GM21619 (cell line): ENCODE measurements at regions not wholly inside any gene's neighbourhood (a gene's known extent, or its start where the extent isn't known, plus 50 kb on each side); places are given as distances from the start of the nearest gene placed in this dataset.

Source experiments
- ATAC-seq: cut with Tn5 transposase; IDR thresholded peaks from one replicate; pipeline ENCODE4 v1.9.1; 2021; ENCODE audit not compliant: unreplicated experiment

DNA sequence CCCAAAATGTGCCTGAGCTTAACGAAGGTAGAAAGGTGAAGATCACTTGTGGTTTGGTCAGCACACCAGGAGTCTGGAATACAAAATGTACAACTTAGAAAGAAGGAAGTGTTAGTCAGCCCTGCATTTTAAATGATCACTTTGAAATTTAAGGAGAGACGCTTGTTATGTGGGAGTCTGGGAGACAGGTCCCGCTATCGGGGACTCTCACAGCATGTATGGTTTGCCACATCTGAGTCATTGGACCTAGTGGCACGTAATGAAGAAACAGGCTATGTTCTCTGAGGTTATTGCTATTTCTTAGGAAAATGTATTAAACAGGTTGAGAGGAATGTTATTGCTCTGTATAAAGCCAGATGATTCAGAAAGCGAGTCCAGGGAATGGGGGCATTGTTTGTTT is 2362.5 kb upstream of the WWC1 start:
- no peak for ATAC-seq

DNA sequence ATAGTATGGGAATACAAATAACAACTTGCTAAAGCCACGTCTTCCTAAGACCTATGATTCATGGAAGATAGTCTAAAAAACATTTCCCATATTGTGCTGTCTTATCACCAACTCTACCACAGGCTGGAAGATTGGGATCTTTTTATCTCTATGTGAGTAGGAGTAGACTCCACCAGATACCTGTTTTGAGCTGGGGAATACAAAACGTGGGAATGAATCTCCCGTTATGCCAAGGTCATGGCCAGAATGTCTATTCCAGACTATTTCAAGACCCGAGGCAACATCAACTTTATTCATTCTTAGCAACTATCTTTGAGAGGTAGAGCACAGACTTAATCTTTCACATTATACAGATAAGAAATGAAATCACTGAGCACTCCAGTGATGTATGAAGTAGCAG is 2350.9 kb upstream of the WWC1 start:
- ATAC-seq = no peak

DNA sequence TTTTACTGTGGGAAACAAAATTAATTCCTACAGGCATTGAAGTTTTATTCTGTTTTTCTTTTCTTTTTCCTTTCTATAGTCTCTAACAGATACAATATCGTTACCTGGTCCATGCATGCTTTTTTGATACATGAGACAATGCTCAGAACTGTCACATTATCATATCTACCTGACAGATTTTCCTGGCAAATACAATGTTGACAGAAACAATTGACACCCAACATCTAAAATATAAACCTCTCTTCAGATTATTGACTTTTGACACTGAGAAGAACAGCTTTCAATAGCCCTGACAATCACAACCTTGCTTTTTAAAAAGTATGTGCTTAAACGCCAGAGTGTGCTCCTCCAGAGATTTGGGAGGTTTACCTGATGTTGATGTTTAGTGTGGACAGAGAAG is 2334.6 kb upstream of the WWC1 start:
- no peak for ATAC-seq

DNA sequence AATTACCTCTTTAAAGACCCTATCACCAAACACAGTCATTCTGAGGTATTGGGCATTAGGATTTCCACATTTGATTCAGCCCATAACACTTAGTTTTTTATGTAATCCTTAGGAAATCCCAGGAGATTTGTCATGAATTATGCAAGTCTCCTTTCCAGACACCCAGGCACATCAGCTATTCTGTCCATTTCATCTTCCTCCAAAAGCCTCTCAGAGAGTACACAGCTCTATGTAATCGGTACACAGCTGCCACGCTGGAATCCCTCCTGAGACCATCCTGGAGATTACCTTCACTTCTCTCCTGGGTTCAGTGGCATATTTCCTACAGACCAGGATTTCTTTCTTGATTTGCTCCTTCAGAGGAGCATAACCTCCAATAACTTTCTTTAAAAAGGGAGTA is 2309.8 kb upstream of the WWC1 start:
- no peak for ATAC-seq

DNA sequence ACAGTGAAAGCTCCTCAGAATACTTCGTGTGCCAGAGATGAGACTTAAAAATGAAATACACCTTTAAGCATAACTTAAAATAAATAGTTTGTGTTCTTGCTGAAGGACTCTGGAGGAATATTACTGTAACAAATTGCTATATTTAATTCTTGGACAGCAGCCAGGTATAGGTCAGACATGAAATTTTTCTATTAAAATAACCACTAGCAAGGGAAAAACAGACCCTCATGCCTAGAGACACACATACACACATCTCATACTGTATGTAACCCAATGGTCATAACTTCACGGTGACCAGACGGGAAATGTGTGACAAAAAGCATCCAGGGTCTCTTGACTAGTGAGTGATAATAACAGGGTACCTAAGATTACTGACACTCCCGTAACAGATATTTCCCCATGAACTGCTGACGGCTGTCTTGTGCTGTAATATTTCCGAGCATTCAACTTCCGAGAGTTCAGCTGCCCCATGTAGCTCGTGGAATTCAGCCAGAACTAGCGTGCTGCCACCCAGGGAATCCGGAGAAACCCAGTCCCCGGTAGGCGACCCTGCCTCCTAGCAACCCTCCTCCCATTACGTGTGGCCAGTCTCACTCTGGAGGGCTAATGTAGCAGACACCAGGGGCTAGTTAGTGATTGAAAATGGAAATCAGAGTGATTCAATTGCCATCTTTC is 2295.1 kb upstream of the WWC1 start:
- ATAC-seq = no peak

DNA sequence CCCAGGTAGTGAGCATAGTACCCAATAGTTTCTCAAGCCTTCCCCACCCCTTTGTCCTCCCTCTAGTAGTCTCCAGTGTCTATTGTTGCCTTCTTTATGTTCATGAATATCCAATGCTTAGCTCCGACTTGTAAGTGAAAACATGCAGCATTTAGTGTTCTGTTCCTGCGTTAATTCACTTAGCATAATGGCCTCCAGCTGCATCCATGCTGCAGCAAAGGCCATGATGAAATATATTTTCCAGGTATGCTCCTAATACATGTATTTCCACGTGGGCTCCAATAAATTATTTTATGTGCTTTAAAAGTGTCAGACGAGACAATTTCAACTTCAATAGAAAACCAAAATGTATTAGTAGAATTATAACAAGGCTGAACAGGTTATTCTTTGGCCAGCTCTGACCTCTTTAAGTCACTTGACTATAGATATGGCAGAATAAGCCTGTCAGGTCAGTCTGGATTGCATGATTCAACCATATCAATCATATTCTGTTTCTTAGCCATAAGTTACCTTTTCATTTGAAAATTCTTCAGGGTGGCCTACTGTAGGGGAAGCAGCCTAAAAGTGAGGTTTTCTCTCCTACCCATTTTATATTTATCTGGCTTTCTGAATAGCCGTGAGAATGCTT is 2291.6 kb upstream of the WWC1 start:
- no peak for ATAC-seq

DNA sequence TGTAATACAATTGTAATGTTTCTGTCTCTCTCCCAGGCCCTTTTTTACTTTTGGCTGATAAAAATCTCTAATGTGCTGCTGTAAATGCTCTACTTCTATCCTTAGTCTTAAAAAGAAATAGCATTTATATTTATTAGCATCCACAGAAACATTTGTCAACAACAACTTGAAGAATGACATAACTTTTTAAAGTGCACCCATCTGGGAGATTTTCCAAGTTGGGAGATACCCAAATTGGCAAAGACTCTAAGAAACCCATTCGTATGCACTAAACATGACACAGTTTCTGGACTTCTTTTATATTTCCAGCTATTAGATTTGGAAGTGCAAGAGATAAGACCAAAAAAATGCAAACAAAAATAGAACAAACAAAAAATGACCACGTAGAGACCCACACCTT is 2287.4 kb upstream of the WWC1 start:
- no peak for ATAC-seq

DNA sequence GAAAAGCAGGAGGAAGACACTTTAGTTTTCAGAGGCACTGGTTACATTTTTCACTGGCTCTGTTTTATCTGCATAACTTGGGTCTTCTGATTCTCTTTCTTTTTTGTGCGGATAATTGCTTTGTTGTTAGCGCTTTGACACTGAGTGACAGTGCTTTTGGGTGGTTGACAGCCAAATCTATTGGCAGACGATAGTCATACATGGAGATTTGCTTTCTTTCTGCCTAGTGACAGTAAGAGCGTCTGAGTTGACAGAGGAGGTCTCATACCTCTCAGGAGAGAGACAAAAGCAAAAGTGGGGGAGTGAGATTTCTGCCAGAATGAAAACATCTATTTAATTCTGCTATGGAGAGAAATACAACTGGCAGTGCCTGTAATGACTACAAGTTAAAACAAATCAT is 2278.0 kb upstream of the WWC1 start:
- ATAC-seq = no peak

DNA sequence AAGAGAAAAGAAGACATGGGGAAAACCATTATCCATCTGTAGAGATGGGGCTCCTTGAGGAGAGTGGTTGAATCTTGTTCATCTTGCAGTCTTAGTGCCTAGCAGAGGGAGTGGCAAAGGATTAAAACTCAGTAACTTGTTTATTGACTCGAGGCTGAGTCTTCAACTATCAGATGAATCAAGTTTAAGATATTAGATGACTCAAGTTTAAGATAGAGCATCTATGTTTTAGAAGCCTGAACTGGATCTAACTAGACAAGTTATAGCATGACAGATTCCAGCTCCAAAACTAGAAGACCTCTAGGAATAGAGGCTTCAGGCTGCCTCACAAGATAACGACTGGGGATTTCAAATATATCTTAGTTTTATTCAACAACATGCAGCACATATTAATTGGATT is 2277.2 kb upstream of the WWC1 start:
- no peak for ATAC-seq

DNA sequence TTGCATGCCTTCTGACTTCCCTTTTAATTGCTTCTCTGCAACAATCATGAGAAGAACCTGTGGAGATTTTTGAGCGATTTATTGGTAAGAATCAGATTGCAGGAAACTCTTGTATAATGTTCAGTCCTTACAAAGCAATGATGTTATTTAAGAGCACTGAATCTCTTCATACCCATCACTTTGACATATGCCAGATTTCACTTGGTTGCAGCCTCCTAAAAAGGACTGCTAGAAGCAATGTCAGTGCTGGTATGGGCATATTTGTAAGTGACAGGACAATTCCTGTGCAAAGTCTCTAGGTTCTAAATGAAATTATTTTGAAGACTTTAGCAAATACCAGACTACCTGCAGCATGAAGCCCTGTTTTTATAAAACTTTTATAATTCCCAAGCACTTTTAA is 2272.7 kb upstream of the WWC1 start:
- no peak for ATAC-seq

DNA sequence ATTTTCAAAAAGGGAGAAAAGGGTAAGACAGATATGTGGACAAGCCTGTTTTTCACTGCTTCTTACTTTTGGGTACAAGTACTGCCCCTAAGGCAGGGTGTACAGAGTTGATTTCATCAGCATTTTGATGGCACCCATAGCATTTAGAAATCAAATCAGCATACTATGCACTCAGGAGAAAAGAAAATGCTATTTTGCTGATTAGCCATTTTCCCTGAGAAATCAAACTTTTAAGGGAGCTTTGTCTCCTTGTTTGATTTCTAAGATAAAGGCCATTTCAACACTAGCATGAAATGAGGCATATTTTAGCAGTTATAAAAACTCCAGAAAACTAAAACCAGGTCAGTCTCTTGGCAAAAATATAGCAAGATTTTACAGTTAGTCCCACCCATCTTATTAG is 2269.4 kb upstream of the WWC1 start:
- no peak for ATAC-seq

DNA sequence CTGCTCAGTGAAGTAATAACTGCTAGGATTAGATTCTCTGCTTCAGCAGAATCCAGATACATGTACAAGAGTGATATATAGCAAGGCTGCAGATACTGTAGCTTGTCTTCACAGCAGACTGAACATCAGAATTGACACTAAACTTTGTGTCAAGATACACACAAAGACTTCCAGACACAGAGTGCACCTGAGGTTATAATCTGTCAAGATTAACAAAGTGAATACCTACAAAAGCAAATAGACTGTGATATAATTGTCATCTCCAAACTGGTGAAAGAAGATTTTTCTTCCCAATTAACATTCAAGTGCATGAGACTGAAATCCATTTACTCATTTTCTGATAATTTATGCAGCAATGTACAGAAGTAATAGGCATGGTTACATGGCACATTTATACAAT is 2266.5 kb upstream of the WWC1 start:
- no peak for ATAC-seq

DNA sequence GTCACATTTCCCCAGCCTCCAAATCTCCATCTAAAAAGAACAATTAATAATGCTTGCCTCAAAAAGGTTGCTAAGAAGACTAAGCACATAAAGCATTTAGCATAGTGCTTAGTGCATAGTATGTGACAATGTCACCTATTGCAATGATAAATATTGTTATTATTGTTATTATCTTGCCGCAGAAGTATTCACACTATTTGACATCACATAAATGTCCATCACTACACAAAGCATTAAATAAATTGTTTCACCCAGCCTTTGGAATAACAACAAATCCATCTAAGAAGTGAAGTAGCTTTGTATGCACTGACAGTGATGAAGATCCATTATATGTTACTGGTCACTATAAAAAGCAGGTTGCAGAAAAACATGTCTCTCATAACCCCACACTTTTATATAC is 2263.9 kb upstream of the WWC1 start:
- ATAC-seq = no peak

DNA sequence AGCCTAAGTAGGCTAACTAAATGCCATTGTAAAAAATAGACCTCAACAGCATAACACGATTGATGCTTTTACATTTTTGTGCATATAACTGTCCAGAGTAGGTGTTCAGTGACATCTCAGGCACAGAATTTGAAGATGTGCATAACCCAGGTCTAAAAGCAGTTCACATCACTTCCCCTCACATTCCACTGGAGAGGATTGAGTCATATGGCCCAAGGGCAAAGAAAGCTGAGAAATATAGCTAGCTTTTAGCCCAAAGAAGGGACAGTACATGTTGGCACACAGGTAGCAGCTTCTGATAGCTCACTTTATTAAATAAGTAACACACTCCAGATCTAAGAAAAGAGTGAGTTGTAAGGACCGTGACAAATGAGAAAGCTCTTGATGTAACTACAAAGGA is 2259.5 kb upstream of the WWC1 start:
- ATAC-seq = no peak

DNA sequence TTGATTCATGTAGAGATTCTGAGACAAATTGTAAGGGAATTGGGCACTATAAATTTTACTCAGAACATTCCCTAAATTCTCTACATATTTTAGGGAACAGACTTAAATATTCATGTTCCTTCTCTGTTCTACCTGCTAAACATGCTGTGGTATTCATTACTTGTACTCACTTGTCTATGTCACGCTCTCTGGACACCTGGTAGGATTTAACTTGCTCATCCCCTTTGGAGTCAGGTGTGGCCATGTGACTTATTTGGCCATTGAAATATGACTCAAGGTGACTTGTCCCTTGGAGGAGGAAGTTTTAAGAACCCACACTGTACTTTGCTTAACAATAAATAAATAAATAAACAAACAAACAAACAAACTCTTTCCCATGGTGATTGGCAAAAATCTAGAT is 2258.8 kb upstream of the WWC1 start:
- no peak for ATAC-seq

DNA sequence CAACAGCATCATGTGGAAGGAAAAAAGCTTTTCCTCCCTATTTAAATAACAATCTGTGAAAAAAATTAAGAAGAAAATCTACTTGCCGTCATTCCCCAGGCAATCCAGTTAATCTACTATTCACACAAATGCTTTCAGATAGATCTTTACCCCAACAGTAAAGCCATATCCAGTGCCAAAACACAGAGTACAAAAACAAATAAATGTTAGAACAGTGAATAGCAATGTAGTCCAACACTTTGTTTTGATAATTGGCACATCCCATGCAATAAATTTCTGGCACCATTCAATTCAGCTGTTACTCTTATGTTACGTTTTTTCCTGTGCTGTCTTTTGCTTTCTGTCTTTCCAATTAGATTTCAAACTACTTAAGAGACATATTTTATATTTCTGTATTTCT is 2245.5 kb upstream of the WWC1 start:
- ATAC-seq = no peak

DNA sequence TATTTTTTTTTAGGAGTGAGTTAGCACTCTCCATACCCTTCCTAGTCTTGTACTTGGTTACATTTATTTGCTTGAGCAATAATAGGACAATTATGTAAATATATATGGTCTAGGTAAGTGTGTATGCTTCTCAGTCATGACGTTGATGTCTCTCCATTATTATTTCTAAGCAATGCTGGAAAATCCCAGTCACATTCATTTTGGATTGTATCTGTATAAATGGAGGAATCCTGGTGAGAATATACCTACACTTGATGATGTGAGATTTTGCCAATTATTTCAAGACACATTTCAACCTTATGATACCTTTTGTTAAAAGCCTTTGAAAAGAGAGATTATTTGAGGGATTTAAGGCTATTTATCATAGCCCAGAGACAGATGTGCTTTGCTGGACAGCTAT is 2244.5 kb upstream of the WWC1 start:
- no peak for ATAC-seq

DNA sequence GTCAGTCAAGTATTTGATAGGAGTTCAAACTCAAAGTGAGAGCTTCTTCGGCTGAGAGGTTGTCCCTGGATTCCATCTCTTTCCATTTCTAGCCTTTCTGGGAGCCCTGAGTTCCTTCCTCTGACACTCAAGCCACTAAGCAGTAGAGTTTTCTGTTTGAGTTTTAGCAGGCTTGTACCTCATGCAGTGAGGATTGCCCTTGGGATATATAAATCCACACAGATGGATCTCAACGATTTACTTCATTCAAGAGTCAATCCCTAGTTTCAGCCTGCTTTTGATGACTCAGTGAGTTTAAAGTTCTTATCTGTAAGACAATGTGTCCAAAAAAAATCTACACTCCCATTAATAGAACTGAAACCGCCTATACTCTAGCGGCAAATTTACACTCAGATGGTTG is 2240.9 kb upstream of the WWC1 start:
- no peak for ATAC-seq

DNA sequence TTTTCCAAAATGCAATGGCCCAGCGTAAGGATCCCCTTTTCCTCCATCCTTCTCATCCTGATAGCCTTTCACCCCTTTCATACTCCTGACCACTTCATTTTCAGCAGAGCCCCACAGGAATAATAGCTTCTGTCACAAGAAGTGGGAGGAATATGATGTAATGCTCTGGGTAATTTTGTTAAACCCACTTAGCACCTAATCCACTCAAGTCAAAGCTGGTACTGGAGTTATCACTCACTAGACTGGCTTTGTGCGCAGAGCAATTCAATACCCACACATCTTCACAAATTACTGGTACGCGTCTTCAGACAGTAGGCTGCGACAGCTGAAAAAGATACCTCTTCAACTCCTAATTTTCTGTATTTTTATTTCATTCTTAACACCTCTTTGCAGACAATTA is 2232.8 kb upstream of the WWC1 start:
- no peak for ATAC-seq

DNA sequence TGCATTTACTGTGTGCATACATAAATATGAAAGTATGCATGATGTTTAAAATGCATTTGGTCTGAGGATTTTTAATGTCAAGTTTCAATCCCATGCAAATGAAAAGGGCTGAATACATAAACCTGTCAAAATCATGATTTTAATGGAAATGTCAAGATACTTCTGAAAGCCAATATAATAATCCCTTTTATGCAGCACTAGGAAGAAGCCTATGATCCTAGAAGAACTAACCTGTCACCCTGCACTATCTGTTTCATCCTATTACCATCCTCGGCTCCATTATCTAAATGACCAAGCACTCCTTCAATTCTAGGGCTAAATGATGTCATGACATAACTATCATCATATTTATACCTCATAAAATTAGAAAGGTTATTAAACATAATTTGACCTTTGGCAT is 2229.4 kb upstream of the WWC1 start:
- no peak for ATAC-seq

DNA sequence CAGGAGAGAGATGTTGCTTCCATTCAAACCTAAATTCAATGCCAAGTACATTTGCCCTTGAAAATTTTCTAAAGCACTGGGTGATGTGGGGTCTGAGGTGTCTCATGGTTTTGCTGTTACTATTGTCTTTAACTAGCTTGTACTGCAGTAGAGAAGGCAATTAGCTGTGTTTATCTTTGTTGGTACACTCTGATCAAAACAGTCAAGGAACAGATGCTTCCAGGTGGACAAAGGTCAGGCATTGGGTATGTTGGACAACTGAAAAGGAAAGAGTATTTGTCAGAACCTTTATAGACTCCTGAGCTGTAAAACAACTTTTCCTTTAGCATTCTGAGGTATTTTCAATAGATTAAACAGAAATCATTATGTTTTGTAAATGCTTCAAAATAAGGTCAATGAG is 2228.7 kb upstream of the WWC1 start:
- ATAC-seq = no peak

DNA sequence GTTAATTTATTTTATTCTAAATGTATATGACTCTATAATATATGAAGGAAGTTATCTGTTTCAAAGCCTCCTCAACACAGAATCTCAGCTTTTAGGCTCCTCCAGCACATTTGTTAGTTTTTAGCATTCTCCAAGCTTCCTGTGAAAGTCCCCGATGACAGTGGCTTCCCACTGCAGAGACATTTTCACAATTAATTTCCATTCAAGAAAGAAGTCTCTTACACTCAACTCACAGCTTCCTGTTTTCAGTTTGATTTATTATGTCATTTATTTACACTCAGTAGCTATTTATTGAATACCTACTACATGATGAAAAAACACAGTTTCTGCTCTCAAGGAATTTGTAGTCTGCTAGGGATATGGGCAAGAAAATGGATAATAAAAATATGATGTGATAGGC is 2228.2 kb upstream of the WWC1 start:
- ATAC-seq = no peak
